PC-9 (cell line): ENCODE measurements at regions not wholly inside any gene's neighbourhood (a gene's known extent, or its start where the extent isn't known, plus 50 kb on each side); places are given as distances from the start of the nearest gene placed in this dataset.

Source experiments
- EZH2 ChIP-seq: fragments of 200-600 bp; sonication (generic); IDR thresholded peaks from 2 replicates; pipeline ENCODE4 v1.8.0; 2017; ENCODE audit warnings: antibody characterized with exemption, low read depth
- TF ChIP-seq, protein P1 (sequence below): fragments of 200-600 bp; sonication (generic); conservative IDR thresholded peaks from 2 replicates; pipeline ENCODE4 v1.6.1; 2017; ENCODE audit warnings: mixed run types, antibody characterized with exemption, mild to moderate bottlenecking, moderate library complexity

- TF ChIP-seq, protein P1, sequence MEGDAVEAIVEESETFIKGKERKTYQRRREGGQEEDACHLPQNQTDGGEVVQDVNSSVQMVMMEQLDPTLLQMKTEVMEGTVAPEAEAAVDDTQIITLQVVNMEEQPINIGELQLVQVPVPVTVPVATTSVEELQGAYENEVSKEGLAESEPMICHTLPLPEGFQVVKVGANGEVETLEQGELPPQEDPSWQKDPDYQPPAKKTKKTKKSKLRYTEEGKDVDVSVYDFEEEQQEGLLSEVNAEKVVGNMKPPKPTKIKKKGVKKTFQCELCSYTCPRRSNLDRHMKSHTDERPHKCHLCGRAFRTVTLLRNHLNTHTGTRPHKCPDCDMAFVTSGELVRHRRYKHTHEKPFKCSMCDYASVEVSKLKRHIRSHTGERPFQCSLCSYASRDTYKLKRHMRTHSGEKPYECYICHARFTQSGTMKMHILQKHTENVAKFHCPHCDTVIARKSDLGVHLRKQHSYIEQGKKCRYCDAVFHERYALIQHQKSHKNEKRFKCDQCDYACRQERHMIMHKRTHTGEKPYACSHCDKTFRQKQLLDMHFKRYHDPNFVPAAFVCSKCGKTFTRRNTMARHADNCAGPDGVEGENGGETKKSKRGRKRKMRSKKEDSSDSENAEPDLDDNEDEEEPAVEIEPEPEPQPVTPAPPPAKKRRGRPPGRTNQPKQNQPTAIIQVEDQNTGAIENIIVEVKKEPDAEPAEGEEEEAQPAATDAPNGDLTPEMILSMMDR, result no peak
- TF ChIP-seq EZH2, result no peak
Observed at GRCh38 chr2:191496838-191497237, 181.1 kb upstream of the NABP1 start.
